ENCODE measurements at regions not wholly inside any gene's neighbourhood (a gene's known extent, or its start where the extent isn't known, plus 50 kb on each side); places are given as distances from the start of the nearest gene placed in this dataset.

- no peaks in the 10 kb centered on the region for H3K27me3 ChIP-seq (ENCODE audit: control insufficient read depth, insufficient read depth, low read length)
- no peak for DNase-seq (ENCODE audit: low read depth)
Measured at GRCh38 chr10:130543794-130544193, 407.6 kb downstream of the GLRX3 start.

GRCh38 chr10:130545122-130545521, 408.9 kb downstream of the GLRX3 start:
- no peaks in the 10 kb centered on the region for H3K27me3 ChIP-seq (ENCODE audit: control insufficient read depth, insufficient read depth, low read length)
- no peaks in the 10 kb centered on the region for H3K36me3 ChIP-seq (ENCODE audit: control insufficient read depth, insufficient read depth, low read length)
- no peak overlapping the region for H3K4me3 ChIP-seq (ENCODE audit: low read depth, low read length)
- FAIRE-seq (no peak), DNase-seq (ENCODE audit: low read depth) (no peak)
- TF ChIP-seq CTCF (IDR thresholded peaks at IDR 0.05; ENCODE audit: insufficient read depth, low read length, severe bottlenecking) = no peak

More at GRCh38 chr10:130543794-130544193, 407.6 kb downstream of the GLRX3 start:
- no peak for TF ChIP-seq CTCF (IDR thresholded peaks at IDR 0.05; ENCODE audit: insufficient read depth, low read length, severe bottlenecking)
- Histone ChIP-seq H3K4me3 (ENCODE audit: low read depth, low read length) (no peak overlapping the region), H3K36me3 (ENCODE audit: control insufficient read depth, insufficient read depth, low read length) (no peaks in the 10 kb centered on the region)
- no peak for FAIRE-seq

- no peak overlapping the region for H3K4me3 ChIP-seq (ENCODE audit: low read depth, low read length)
Measured at GRCh38 chr10:130545697-130546096, 409.5 kb downstream of the GLRX3 start.

GRCh38 chr10:130546841-130547240, 410.6 kb downstream of the GLRX3 start:
- Histone ChIP-seq H3K36me3 (ENCODE audit: control insufficient read depth, insufficient read depth, low read length) (no peaks in the 10 kb centered on the region), H3K4me3 (ENCODE audit: low read depth, low read length) (no peak overlapping the region), H3K27me3 (ENCODE audit: control insufficient read depth, insufficient read depth, low read length) (no peaks in the 10 kb centered on the region)
- DNase-seq (ENCODE audit: low read depth) = no peak
- no peak for FAIRE-seq
- TF ChIP-seq CTCF (IDR thresholded peaks at IDR 0.05; ENCODE audit: insufficient read depth, low read length, severe bottlenecking) = no peak

More at GRCh38 chr10:130545697-130546096, 409.5 kb downstream of the GLRX3 start:
- no peaks in the 10 kb centered on the region for H3K27me3 ChIP-seq (ENCODE audit: control insufficient read depth, insufficient read depth, low read length)
- H3K36me3 ChIP-seq (ENCODE audit: control insufficient read depth, insufficient read depth, low read length) = no peaks in the 10 kb centered on the region
- FAIRE-seq = no peak
- TF ChIP-seq CTCF (IDR thresholded peaks at IDR 0.05; ENCODE audit: insufficient read depth, low read length, severe bottlenecking) = no peak
- no peak for DNase-seq (ENCODE audit: low read depth)

GRCh38 chr10:130547368-130547767, 411.2 kb downstream of the GLRX3 start:
- Histone ChIP-seq H3K4me3 (ENCODE audit: low read depth, low read length) (no peak overlapping the region), H3K36me3 (ENCODE audit: control insufficient read depth, insufficient read depth, low read length) (no peaks in the 10 kb centered on the region), H3K27me3 (ENCODE audit: control insufficient read depth, insufficient read depth, low read length) (no peaks in the 10 kb centered on the region)
- DNase-seq (ENCODE audit: low read depth) (no peak), FAIRE-seq (no peak)
- no peak for TF ChIP-seq CTCF (IDR thresholded peaks at IDR 0.05; ENCODE audit: insufficient read depth, low read length, severe bottlenecking)

GRCh38 chr10:130550952-130551674, 414.9 kb downstream of the GLRX3 start:
- no peak for TF ChIP-seq CTCF (IDR thresholded peaks at IDR 0.05; ENCODE audit: insufficient read depth, low read length, severe bottlenecking)
- H3K4me3 ChIP-seq (ENCODE audit: low read depth, low read length) = no peak overlapping the region
- no peak for DNase-seq (ENCODE audit: low read depth)
- FAIRE-seq = no peak
- no peaks in the 10 kb centered on the region for H3K36me3 ChIP-seq (ENCODE audit: control insufficient read depth, insufficient read depth, low read length)
- no peaks in the 10 kb centered on the region for H3K27me3 ChIP-seq (ENCODE audit: control insufficient read depth, insufficient read depth, low read length)

All from bronchial epithelial cell (primary cell).